Neural progenitor cell (in vitro differentiated cells): ENCODE measurements at regions not wholly inside any gene's neighbourhood (a gene's known extent, or its start where the extent isn't known, plus 50 kb on each side); places are given as distances from the start of the nearest gene placed in this dataset.

ENCODE experiments used
- EZH2 ChIP-seq: fragments of 200-600 bp; sonication (generic); IDR thresholded peaks from 2 replicates; pipeline ENCODE4 v1.6.1; 2017; ENCODE audit warnings: antibody characterized with exemption, mild to moderate bottlenecking, moderate library complexity
- EZH2phosphoT487 ChIP-seq: fragments of 200-600 bp; sonication (generic); IDR thresholded peaks from 2 replicates; pipeline ENCODE4 v1.6.1; 2017; ENCODE audit warnings: antibody characterized with exemption
- TF ChIP-seq, protein P1 (sequence below): fragments of 200-600 bp; sonication (generic); IDR thresholded peaks from 2 replicates; pipeline ENCODE4 v1.5.1; 2017; ENCODE audit warnings: antibody characterized with exemption, mild to moderate bottlenecking

DNA sequence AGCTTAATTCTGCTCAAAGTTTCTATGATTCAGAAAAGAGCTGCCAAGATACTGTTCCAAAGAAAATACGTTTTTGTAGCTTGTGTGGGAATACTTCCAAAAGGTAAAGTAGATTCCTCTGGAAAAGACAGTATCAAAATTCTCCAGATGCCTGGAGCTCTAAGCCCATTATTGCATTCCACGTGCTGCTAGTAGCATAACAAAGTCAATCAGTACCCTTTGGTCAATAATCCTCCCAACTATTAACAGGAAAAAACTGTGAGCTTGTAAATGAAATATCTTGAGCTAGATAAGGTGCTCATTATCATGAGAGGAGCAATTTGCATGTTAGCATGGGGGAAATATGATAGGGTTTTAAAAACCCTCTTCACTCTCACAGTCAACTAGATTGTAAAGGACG is 229.5 kb upstream of the TYRP1 start:
- TF ChIP-seq, protein P1, sequence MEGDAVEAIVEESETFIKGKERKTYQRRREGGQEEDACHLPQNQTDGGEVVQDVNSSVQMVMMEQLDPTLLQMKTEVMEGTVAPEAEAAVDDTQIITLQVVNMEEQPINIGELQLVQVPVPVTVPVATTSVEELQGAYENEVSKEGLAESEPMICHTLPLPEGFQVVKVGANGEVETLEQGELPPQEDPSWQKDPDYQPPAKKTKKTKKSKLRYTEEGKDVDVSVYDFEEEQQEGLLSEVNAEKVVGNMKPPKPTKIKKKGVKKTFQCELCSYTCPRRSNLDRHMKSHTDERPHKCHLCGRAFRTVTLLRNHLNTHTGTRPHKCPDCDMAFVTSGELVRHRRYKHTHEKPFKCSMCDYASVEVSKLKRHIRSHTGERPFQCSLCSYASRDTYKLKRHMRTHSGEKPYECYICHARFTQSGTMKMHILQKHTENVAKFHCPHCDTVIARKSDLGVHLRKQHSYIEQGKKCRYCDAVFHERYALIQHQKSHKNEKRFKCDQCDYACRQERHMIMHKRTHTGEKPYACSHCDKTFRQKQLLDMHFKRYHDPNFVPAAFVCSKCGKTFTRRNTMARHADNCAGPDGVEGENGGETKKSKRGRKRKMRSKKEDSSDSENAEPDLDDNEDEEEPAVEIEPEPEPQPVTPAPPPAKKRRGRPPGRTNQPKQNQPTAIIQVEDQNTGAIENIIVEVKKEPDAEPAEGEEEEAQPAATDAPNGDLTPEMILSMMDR = no peak
- no peak for TF ChIP-seq EZH2
- TF ChIP-seq EZH2phosphoT487 = no peak
